Activated CD8-positive, alpha-beta memory T cell treated with anti-CD3 and anti-CD28 coated beads, Interleukin-2, amount 50 U/mL, for 24 hours (primary cell): ENCODE measurements at regions not wholly inside any gene's neighbourhood (a gene's known extent, or its start where the extent isn't known, plus 50 kb on each side); places are given as distances from the start of the nearest gene placed in this dataset.

Experiments
- DNase-seq: peaks from one replicate; pipeline ENCODE4 v3.0.0-alpha.2; 2020; ENCODE audit errors: extremely low read depth

DNA sequence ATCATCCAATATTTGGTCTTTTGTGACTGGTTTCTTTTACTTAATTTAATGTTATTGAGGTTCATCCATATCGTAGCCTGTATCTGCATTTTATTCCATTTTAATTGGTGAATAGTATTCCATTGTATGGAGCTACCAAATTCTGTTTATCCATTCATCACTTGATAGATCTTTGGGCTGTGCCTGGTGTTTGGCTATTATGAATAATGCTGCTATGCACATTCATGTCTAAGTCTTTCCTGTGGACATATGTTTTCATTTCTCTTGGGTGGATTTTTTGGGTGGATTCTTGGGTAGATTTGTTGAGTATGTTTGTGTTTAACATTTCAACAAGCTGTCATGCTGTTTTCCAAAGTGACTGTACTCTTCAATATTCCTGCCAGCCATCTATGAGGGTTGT, 52.5 kb upstream of the NEDD4L start:
- DNase-seq, result no peak

DNA sequence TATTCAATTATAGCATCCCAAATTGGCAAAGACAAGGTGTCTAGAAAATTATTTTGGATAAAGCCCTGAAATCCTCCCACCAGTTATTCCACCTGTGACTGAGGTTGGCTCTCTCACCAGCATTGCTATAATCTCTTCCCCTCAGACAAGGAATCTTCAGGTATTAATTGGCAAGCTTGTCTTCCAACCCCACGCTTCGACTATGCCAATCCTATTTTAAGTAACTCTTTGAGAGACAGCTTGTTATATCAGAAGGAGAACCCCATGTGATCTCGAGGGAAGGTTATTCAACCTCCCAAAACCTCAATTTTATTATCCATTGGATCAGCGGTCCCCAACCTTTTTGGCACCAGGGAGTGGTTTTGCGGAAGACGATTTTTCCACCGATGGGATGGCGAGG, 54.5 kb upstream of the NEDD4L start:
- no peak for DNase-seq

DNA sequence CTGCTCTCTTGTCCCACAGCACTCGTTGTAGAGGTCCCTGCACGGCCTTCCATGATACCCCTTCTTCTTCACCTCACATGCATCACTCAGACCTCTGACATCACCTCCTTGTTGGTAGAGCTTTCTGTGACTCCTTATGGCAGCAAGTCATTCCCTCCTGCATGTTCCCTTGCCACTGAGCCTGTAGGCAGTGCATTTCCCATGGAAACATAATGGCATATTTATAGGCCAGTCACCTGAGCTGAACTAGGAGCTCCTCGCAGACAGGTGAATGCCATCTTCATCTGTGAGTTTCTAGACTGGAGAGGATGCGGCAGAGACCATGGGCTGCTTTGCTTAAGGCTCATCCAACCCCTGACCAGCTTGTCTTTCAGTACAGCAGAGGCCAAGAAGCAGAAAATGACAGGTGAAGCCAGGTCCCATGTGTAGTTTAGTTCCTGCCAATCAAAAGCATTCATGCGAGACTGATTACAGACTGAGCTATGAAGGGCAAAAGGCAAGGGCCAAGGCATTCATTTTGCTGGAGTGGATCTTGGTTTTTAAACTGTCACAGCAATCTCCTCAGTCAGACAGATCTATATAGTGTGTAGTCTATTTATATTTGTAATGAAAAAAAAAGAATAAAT, 59.4 kb upstream of the NEDD4L start:
- DNase-seq, result no peak

DNA sequence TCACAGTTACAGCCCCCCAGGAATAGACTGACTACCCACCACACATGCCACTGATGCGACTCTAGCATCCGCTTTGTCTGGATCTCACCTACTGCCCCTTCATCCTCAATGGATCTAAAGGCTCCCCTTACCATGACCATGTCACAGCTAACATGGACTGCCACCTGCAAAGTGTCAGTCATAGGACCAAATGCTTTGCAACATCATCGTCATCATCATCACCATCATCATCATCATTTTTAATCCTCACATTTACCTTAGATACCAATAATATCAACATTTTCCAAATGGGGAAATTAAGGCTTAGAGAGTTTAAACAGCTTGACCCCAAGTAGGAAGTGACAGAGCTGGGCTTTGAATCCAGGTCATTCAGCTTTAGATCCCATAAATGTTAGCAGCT, 60.1 kb upstream of the NEDD4L start:
- DNase-seq, result no peak

DNA sequence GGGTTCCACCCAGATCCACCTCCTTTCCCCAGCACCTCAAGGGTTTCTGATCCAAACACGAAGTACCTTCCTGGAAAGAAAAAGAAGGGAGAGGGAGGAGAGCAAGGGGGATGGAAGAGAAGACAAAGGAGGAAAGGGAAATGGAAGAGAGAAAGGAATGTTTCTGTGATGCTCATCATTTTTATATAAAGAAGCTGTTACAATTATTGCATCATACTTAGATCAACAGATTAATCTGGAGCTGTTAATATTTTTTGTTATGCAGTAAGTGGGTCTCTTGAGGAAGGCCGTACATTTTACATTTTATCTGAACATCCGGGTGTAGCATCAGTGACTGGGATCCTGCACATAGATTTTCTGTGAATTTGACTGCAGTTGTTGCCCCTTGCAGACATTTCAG, 60.6 kb upstream of the NEDD4L start:
- no peak for DNase-seq

DNA sequence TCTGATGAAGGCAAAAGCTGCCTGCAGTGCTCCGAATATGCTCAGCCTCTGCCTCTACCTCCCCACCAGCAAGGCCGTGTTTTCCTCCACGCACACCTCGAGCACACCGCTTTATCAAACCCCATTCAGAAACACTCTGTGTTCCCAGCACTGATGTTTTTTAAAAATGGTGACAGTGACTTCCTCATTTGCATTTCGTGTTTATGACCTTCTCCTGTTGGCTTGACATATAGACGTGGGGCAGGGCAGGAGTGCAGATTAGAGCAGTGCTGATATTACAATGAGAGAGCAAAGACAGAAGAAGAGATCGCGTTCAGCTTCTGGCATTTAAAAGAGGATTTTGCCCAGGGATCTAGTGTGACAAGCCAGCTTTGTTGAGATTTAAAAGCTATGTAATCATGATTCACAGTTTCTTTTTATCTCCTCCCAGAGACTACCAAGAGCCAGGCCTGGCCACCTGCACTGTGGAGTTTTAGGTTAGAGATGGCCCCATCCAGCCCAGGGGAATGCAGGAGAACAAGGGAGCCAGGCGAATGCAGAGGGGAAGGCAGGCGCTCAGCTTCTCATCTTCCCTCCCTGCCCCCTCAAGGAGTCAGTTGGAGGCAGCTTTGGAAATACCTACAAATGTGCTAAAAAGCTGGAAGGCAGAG, 61.5 kb upstream of the NEDD4L start:
- no peak for DNase-seq

DNA sequence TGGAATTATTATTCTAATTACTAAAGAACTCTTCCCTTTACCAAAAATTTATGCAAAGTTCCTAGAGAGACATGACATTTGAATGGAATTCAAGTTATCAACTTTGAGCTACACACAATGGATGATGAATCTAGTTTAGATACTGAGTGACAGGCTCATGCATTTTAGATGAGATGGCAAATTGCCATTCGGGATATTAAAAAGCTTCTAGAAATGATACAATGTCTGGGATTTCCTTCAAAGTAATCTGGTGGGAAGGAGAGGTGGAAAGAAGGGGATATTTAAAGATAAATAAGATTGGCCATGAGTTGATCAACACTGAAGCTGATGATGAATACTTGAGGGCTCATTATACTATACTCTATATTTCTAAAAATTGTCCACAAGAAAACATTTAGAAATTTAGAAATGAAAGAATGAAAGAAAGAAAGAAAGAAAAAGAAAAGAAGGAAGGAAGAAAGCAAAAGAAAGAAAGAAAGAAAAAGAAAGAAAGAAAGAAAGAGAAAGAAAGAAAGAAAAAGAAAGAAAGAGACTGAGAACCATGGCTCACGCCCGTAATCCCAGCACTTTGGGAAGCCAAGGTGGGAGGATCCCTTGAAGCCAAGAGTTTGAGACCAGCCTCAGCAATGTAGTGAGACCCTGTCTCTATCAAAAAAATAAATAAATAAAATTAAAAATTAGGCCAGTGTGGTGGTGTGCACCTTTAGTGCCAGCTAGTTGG, 62.6 kb upstream of the NEDD4L start:
- no peak for DNase-seq

DNA sequence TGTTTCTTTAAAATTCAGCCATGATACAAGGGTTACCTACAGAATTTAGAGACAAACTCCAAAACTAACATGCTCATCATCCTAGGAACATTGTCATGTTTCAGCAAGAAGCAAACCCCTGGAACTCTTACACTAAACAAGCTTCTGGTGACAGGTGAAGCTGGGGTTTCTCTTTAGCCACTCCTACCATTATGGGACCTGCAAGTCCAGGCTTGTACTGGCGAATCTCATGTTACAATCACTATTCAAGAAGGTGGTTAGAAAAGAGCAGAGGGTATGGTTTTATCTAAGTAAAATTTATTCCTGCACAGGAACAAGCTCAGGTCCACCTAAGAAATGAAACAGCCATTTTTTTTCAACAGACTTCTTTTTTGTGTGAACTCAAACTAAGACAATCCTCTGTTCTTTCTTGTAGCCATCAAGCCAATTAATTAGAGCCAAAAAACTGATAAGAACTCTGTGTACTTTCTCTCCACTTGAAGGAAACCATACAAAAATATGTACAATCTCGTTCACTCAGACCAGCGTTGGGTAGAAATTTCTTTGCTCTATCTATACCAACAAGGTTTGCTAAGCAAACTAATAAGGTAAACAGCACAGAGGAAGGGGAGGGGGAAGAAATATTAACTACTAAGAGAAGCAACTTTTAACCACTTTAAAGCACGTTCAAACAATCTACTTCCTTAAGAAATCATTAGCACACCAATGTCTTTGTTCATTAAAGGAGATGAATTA, 63.3 kb upstream of the NEDD4L start:
- no peak for DNase-seq

DNA sequence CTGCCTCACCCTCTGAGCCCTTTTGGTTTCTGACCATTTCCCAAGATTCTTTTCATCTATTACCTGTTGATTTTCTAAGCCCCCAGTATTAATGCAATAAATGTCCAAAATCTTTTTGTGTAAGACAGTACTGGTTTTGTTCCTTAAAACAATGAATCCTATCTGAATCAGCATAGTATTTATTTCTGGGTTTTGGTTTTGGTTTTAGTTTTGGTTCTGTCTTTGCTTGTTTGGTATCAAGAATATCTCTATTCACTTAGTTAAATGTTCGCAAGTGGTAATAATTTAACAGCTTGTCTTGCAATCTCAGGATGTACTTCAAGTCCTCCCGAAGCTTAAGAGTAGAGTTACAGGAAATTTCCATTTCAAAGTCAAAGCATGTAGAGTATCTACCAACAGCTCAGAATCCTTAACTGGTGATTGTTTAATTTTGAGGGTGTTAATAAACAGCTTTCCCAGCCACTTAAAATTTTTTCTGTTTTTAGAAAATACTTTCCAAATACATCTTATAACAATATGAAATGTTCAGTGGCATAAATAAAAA, 67.7 kb upstream of the NEDD4L start:
- no peak for DNase-seq

DNA sequence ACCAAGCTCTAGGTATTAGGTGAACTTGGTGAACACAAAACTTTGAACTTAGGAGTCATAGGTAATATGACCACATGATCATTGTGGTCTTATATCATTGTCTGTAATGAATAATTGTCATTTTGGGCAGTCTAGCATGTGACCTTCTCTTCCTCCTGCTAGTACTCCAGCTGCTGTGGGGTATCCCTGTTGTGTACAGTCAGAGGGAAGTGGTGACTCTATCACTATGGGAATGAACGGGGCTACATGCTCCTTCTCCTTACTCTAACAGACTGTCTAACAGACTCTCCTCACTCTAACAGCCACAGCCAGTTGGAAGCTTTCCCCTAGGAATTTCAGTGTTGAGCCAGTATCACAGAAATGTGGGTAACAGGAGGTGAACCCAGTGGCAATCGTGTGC, 68.2 kb upstream of the NEDD4L start:
- no peak for DNase-seq

DNA sequence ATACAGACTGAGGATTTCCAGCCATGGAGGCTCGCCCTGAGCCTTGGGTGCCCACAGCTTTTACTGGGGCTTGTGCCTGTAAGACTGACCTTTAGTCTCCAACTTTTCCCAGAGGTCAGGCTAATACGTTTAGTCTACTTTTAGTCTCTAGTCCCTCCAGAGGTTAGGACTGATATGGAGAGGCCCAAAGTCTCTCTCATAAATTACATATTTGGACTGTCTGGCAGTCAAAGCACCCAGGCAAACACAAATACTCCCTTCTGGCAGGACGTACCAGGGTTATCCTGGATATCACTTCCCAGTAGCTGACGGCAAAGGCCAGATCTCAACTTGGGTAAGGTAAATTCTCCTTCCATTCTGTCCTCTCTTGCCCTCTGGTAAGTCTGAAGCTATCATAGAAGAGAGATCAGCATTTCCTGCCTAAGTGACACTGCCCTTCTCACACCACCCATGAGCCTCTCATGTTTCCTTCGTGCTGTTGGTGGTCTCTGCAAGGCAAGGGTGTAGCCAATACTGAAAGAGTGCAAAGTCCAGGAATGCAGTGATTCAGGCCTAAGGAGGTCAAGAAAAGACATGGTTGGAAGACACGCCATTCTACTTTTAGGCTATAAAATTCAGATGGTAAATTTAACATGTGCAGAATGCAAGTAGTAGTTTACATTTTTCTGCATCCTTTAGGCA, 69.3 kb upstream of the NEDD4L start:
- no peak for DNase-seq

DNA sequence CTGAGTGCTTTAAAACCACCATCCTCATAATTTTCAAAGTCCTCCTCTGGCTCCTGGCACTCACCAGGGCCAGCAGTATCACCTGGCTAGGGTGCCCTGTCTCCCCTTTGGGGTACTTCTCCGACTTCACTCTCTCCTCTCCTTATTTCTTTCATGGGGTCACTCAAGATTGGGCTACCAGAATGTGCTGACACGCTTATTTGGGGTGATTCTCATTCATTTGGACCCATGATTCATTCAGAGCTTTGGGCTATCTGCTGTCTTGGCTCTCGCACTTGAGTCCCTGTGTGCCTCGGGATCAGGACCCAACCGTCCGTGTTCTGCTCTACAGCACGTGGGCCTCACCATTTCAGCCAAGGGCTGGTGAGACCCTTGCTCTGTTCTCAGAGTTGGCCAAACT, 70.1 kb upstream of the NEDD4L start:
- no peak for DNase-seq

DNA sequence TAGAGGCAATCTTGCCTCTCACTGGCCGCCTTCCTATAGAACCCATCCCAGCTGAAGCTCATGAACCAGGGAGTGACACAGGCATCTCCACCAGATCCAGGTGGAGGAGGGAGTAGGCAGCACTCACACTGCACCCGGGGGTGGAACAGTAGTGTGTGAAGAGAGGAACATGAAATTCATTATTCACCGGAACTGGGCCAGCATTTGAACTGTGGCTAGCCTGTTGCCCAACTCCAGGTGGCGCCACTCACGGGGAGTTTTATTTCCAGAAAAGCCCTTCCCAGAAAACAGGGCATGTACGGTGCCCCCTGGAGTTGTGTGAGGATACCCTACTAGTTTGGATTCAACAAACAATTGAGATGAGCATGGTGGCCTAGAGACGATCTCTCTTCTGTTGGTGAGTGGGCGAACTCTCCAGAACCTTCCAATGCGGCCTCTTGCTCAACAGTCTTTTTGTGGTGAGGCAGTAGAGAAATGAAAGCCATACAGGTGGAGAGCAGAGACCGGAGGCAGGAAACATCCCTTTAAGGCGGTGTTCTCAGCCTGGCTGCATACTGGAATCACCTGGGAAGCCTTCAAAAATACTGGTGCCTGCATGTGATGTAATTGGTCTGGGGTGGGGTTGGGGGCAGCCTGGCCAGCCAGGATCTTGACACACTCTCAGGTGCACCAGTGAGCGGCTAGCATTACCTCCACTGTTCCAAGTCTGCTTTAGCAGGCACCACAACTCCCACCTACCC, 73.5 kb upstream of the NEDD4L start:
- DNase-seq, result no peak

DNA sequence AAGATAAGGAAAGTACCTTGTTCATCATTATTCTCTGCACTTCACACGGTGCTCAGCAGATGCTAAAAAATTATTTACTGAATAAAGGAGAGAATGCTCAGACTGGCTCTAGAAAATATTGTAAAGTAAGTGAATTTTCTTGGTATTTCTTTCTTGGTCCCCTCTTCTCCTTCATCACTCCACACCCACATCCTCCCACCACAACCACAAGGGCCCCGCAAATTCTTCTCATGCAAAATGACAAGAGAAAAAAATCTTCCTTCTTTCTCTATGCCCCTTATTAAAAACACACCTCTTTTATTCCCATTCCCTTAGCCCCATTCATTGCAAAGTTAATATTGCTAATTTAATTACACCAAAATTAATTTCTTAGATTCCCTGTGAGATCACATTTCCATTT, 74.2 kb upstream of the NEDD4L start:
- no peak for DNase-seq

DNA sequence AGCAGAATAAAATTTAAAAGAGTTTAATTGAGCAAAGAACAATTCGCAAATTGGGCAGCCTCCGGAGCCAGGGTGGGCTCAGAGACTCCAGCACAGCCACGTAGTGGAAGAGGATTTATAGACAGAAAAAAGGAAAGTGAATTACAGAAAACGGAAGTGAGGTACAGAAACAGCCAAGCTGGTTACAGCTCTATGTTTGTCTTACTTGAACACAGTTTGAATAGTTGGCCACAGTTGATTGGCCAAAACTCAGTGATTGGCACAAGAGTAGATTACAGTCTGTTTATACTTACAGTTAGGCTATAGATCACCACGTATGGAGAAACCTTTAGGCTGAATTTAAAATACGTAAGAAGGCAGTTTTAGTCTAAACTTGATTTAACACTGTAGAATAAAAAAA, 78.8 kb upstream of the NEDD4L start:
- no peak for DNase-seq

DNA sequence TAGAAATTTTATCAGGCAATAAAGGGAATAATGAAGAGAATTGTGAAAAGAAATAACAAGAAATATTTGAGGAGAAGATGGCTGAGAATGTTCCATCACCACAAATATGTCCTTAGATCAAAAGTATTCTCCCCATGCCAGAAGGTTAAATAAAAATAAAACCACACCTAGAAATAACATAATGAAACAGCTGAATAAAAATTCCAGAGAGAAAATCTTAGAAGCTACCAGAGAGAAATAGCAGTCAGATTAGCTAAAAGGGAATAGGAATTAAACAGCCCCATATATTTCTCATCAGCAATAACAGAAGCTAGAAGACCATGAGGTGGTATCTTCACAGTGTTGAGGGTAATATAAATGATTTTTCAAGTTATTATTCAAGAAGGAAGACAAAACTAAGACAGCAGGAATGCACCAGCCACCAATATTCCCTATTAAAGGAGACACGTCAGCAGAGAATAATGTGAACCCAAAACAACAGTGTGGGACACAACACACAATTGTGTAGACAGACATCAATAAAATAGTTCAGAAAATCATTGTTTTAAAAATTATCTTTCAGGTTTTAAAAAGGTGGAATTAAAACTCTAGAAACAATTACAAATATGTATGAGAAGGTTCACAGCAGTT, 82.0 kb upstream of the NEDD4L start:
- DNase-seq, result no peak

DNA sequence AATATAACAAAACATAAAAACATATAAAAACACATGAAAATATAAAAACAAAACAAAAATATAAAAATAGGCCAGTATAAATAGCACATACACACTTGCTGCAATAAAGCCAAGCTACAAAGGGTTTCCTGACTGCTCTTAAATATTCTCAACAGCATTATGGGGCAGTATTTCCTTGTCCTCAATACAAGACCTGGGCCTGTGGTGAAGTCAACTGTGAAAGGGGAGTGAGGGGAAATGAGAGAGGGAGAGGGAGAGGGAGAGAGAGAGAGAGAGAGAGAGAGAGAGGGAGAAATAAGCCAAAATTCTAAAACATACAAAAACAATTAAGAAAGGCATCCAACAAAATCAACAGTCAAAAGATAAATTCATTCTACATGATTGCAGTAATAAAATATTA, 82.6 kb upstream of the NEDD4L start:
- no peak for DNase-seq

DNA sequence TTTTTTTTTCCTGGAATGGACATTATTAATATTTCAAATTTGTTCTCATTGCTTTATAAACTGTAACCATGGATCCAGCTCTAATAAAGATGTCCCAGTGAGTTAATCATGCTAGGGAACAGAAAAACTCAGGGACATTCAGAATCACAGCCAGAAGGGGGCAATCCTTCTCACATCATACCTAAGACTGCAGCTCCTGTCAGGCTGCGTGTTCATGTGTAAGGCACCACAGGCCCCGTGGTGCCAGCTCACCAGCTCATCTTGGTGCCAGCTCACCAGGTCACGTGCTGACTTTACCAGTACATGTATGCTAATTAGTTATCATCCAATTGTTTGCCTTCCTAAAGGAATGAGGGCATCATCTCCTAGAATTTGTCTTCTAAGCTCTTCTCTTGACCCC, 84.7 kb upstream of the NEDD4L start:
- DNase-seq, result no peak

DNA sequence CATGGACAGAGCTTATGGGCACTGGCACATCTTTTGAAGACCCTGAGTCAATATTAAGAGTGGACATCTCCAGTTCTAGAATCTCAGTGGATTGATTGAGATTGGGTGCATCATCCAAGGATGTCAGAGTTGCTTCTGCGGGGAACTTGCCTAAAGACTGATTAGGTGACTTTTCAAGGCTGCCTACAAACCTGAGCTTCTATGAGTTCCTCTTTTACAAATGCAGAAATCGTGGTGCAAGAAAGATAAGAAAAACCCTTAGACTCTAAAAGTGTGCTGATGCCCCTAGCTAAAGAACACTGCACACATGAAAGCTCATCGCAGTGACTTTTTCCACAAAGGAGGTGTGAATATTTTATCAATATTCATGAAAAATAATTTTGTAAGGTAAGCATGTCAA, 86.8 kb upstream of the NEDD4L start:
- no peak for DNase-seq

DNA sequence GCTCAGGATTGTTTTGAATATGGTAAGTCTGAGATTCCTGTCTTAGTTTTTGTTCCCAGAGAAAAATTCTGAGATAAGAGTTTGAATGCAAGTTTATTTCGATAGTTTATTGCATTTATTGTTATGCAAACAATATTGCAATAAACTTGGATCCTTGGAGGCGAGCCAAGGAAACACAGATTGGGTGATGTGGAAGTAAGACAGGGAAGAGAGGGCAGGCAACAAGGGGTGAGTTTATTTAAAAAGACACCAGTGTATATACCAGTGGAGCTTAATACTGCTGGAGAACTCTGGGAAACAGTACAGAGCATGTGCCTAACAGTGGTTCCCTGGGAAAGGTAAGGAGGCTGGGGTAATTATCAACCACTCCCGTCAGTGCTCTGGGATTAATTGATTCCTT, 87.5 kb upstream of the NEDD4L start:
- DNase-seq, result no peak

DNA sequence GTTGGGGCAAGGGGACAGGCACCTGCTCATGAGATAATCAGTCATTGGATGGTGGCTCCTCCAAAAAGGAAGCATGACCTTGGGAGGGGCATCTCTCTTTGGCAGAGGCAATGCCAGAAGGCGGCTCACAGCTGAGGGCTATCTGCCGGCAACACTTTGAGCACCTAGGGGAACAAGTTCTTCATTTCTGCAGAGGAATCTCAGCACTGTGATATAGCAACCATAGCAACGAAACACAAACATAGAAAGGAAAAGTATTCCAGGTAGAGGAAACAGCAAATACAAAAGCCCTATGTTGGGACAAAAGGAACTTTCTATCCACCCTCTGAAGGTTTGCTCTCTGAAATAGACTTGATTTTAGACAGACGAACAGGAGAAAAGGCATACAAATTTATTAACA, 89.1 kb upstream of the NEDD4L start:
- DNase-seq, result no peak
